Hepatocyte (in vitro differentiated cells): ENCODE measurements at regions not wholly inside any gene's neighbourhood (a gene's known extent, or its start where the extent isn't known, plus 50 kb on each side); places are given as distances from the start of the nearest gene placed in this dataset.

Experiments used
- EZH2 ChIP-seq: fragments of 200-600 bp; sonication (generic); IDR thresholded peaks from 2 replicates; pipeline ENCODE4 v1.6.1; 2016; ENCODE audit warnings: antibody characterized with exemption, mild to moderate bottlenecking, borderline replicate concordance
- EZH2phosphoT487 ChIP-seq: fragments of 200-600 bp; sonication (generic); IDR thresholded peaks from one replicate; pipeline ENCODE4 v1.6.1; 2018; ENCODE audit warnings: antibody characterized with exemption, mild to moderate bottlenecking, low read depth, moderate library complexity; ENCODE audit not compliant: unreplicated experiment, severe bottlenecking

GRCh38 chr12:128019996-128020544 lies 246.9 kb upstream of the TMEM132C start:
- TF ChIP-seq EZH2 (no peak), EZH2phosphoT487 (no peak)
